Mesodermal cell (in vitro differentiated cells): ENCODE measurements at regions not wholly inside any gene's neighbourhood (a gene's known extent, or its start where the extent isn't known, plus 50 kb on each side); places are given as distances from the start of the nearest gene placed in this dataset.

Source experiments
- H3K27ac ChIP-seq: 2 replicates; pipeline ENCODE4 v1.7.0; 2013; ENCODE audit warnings: mild to moderate bottlenecking, low read depth, low read length, moderate library complexity; ENCODE audit not compliant: severe bottlenecking
- H3K36me3 ChIP-seq: 2 replicates; pipeline ENCODE4 v1.7.1; 2013; ENCODE audit warnings: mild to moderate bottlenecking, low read length, moderate library complexity; ENCODE audit not compliant: control insufficient read depth, insufficient read depth
- H3K4me1 ChIP-seq: one replicate; pipeline ENCODE4 v1.7.1; 2013; ENCODE audit warnings: mild to moderate bottlenecking, low read length; ENCODE audit not compliant: insufficient read depth, control insufficient read depth, poor library complexity, severe bottlenecking
- H3K4me3 ChIP-seq: 2 replicates; pipeline ENCODE4 v1.7.0; 2013; ENCODE audit warnings: low read length, control low read depth, mild to moderate bottlenecking; ENCODE audit not compliant: insufficient read depth, poor library complexity, severe bottlenecking; ENCODE audit errors: extremely low read depth
- H3K9me3 ChIP-seq: 2 replicates; pipeline ENCODE4 v1.7.1; 2013; ENCODE audit warnings: mild to moderate bottlenecking, low read length, moderate library complexity; ENCODE audit not compliant: control insufficient read depth
- WGBS, 2 experiments: methylation state at CpG; one replicate each; pipeline ENCODE4 v1.1.5; 2013; ENCODE audit warnings: missing lambda C conversion rate in 2 of 2; ENCODE audit not compliant: insufficient coverage in 2 of 2; 5-methylcytosine and 5-hydroxymethylcytosine counted together

DNA sequence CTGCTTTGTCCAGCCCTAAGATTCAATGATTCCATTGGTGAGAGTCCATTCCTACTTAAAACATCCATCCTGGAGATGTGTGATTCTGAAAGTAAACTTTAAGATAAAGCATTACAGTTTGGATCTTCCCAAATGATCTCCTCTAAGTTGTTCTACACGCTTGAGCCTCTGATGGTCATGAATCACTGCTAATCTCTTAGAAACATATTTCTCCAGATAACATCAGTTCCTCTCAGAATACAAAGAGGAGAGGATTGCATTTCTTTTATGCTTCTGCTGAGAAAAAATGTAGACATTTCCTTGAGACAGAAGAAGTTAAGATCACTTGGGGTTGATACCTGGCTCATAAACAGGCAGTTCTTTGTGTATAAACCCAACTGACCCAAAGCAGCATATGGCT is 281.2 kb upstream of the DPH6 start:
- H3K4me1 ChIP-seq, result no peaks in the 10 kb centered on the region
- H3K4me3 ChIP-seq, result no peak overlapping the region
- no peaks in the 10 kb centered on the region for H3K9me3 ChIP-seq
- H3K27ac ChIP-seq, result peak overlapping the region; percentile 32
- H3K36me3 ChIP-seq, result no peaks in the 10 kb centered on the region
- WGBS, 2 experiments, result 100% methylated on average over 1 of the region's 1 CpG; no CpG with 5 or more reads in 1 of the 2 experiments

GRCh38 chr15:35827911-35828310 is 281.9 kb upstream of the DPH6 start:
- H3K4me3 ChIP-seq, result no peak overlapping the region
- no peaks in the 10 kb centered on the region for H3K9me3 ChIP-seq
- WGBS, 2 experiments, result 71 to 80% methylated on average over 1 of the region's 3 CpGs
- H3K27ac ChIP-seq, result no peak overlapping the region
- H3K4me1 ChIP-seq, result no peaks in the 10 kb centered on the region
- H3K36me3 ChIP-seq, result no peaks in the 10 kb centered on the region

DNA sequence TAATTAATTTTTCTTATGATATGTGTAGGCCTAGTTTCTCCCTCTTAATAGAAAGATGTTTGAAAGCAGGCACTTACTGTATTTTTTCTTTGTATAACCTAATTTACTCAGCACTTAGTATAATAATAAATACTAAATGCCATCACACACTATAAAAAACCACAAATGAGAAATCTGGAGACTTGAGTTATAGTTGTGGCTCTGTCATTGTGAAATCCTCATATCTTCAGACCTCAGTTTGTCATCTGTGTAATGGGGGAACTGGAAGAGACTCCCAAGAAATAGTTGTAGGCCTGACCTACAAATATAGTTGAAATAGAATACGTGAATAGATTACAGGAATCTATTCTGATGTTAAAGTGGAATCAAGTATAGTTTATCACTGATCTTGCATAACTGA is 287.6 kb upstream of the DPH6 start:
- Histone ChIP-seq H3K27ac (no peak overlapping the region), H3K9me3 (no peaks in the 10 kb centered on the region), H3K4me3 (no peak overlapping the region), H3K36me3 (no peaks in the 10 kb centered on the region), H3K4me1 (no peaks in the 10 kb centered on the region)
- no CpG with 5 or more reads among the region's 1 CpG for WGBS, 2 experiments

DNA sequence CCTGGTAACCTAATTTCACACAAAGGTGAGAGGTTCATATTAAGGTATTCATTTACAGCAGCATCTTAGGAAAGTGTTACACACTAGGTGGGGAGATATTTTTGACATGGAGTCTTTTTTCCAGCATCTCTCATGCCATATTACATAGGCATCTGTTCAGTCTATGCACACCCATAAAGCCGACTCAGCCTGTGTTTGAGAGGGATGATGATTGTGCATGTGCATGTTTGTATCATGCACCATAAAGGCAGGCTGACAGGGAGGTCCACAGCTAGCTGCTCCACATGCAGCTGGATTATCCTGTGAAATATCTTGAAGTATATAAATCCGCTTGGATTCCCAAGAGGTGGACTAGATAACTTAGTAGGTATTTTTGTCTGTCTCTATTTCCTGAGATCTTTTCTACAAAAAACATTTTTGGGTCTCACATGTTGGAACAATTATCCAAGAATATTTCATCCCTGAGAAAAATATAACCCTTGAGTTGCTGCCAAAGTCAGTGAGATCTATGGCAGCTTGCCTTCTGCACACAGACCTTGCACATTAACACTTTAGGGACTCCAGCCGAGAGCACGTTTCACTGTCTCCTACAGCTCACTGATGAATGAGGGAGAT is 288.4 kb upstream of the DPH6 start:
- WGBS, 2 experiments, result 100% methylated on average over 1 of the region's 4 CpGs; no CpG with 5 or more reads in 1 of the 2 experiments

GRCh38 chr15:35834866-35835265 is 288.9 kb upstream of the DPH6 start:
- no peaks in the 10 kb centered on the region for H3K9me3 ChIP-seq
- H3K27ac ChIP-seq, result no peak overlapping the region
- no peaks in the 10 kb centered on the region for H3K36me3 ChIP-seq
- H3K4me1 ChIP-seq, result no peaks in the 10 kb centered on the region
- H3K4me3 ChIP-seq, result no peak overlapping the region
- no CpG with 5 or more reads among the region's 2 CpGs for WGBS, 2 experiments

More for the DNA sequence above, 288.4 kb upstream of the DPH6 start:
- no peaks in the 10 kb centered on the region for H3K36me3 ChIP-seq
- no peak overlapping the region for H3K4me3 ChIP-seq
- no peaks in the 10 kb centered on the region for H3K4me1 ChIP-seq
- no peaks in the 10 kb centered on the region for H3K9me3 ChIP-seq
- H3K27ac ChIP-seq, result no peak overlapping the region

- no peak overlapping the region for H3K27ac ChIP-seq
- WGBS, 2 experiments, result 75 to 84% methylated on average over 6 to 11 of the region's 12 CpGs
- H3K9me3 ChIP-seq, result no peaks in the 10 kb centered on the region
- no peaks in the 10 kb centered on the region for H3K36me3 ChIP-seq
- no peak overlapping the region for H3K4me3 ChIP-seq
- no peaks in the 10 kb centered on the region for H3K4me1 ChIP-seq
Measured at GRCh38 chr15:35838424-35839111, 292.6 kb upstream of the DPH6 start.

DNA sequence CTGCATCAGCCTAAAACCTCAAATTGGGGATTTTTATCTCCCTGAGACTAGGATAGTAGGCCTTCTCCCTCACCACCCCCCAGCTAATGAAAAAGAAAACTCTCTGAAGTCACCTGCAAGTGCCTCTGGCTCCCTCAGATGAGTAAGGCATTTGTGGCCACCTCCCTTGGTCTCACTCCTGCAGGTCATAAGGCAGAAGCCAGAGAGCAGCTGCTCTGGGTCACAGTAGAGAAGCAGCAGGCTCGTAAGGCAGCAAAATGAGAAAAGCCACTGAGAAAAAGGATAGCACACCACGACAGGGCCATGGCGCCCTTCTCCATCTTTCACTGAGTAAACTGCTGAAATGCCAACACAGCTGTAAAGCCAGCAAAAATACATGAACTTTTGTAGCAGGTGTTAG is 296.7 kb upstream of the DPH6 start:
- WGBS, 2 experiments, result 74 to 79% methylated on average over 2 of the region's 3 CpGs
- no peak overlapping the region for H3K27ac ChIP-seq
- H3K4me3 ChIP-seq, result no peak overlapping the region
- H3K36me3 ChIP-seq, result no peaks in the 10 kb centered on the region
- H3K4me1 ChIP-seq, result no peaks in the 10 kb centered on the region
- H3K9me3 ChIP-seq, result no peaks in the 10 kb centered on the region

DNA sequence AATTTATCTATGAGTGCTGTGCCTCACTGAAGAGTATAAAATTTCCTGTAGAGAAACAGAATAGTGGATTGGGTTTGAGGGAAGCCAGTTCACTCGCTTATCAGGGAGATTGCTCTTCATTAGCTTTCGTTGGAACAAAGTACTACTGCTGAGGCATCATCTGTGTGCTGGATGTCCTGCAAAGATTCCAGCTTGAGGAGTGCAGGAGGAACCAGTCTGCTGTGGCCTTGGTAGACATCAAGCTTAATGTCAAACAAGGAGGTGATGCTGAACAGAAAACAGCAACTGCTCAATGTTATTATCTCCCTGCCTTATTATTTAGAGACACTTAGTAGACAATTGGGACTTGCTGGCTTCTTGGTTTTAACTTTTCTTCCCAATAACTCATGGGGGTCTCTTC is 297.5 kb upstream of the DPH6 start:
- Histone ChIP-seq H3K9me3 (no peaks in the 10 kb centered on the region), H3K36me3 (no peaks in the 10 kb centered on the region), H3K4me3 (no peak overlapping the region), H3K27ac (no peak overlapping the region), H3K4me1 (no peaks in the 10 kb centered on the region)
- WGBS, 2 experiments, result 83 to 100% methylated on average over 2 of the region's 2 CpGs

DNA sequence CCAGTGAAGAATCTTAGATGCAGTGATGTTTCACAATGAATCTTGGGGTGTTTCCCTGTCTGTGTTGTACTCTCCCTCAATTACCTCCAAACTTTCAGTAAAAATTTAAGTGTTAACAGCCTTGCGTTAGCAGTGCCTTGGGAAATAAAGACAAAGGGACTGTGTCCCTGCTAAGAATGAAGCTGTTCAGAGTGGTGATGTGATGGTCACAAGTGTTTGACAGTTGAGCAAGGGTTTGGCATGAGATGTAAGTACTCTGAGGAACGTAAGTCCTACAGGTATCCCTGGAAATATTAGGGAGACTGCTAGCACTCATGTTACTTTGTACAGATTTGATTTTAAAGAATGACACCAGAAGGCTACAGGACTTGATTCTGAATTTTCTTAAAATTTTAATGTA is 304.3 kb upstream of the DPH6 start:
- WGBS, 2 experiments, result 100% methylated on average over 1 of the region's 2 CpGs
- H3K27ac ChIP-seq, result no peak overlapping the region
- H3K9me3 ChIP-seq, result no peaks in the 10 kb centered on the region
- H3K36me3 ChIP-seq, result no peaks in the 10 kb centered on the region
- no peak overlapping the region for H3K4me3 ChIP-seq
- no peaks in the 10 kb centered on the region for H3K4me1 ChIP-seq

GRCh38 chr15:35851491-35851890 is 305.5 kb upstream of the DPH6 start:
- H3K4me1 ChIP-seq, result no peaks in the 10 kb centered on the region
- H3K4me3 ChIP-seq, result no peak overlapping the region
- H3K9me3 ChIP-seq, result no peaks in the 10 kb centered on the region
- WGBS, 2 experiments, result 80 to 100% methylated on average over 1 of the region's 1 CpG
- no peaks in the 10 kb centered on the region for H3K36me3 ChIP-seq
- H3K27ac ChIP-seq, result no peak overlapping the region
